ENCODE measurements at regions not wholly inside any gene's neighbourhood (a gene's known extent, or its start where the extent isn't known, plus 50 kb on each side); places are given as distances from the start of the nearest gene placed in this dataset.

DNA sequence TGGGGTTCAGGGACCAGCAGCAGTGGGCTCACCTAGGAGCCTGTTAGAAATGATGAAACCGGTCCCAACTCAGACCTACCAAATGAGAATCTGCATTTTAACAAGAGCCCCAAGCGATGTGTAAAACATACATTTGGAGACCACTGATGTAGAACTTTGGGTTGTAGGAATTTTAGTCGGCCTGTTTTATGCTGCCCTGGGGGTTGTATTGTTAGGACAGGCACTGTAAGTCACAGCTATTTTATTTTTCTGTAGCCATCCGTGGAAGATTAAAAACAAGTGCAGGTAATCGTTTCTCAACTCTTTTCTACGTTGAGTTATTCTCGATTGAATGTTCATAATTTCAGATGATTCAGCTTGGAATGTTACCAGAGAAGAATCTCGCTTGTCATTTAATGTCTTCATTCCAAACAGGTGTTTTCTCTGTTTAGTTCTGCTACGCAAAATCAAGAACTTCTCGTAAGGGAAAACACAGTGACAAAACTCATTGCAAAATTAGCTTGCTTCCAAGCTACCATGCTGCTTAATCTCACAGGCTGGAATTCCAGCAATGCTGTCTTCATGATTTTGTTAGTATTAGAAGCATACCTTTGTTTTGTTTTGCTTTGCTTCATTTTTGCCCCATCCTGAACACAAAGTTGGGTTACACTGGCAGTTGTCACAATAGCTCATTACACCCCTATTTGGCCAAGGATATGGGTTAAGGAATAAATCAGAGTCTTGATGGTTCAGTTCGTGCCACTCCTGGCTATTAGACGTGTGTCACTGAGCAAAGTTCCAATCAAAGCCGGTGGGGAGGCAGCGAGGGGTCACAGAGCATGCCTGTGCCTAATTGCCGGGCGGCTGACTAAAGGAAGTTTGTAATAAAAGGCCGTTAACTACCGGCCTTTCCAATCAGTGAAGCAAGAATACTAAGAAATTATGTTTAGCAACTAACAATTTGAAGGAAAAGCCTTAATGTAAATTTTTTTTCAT lies 676.9 kb downstream of the GATA3 start:
- Histone ChIP-seq H3K36me3 (no peaks in the 10 kb centered on the region), H3K9me3 (no peaks in the 10 kb centered on the region), H3K4me3 (no peak overlapping the region), H3K27me3 (no peaks in the 10 kb centered on the region; the same call in 1 of the 2 replicates)
- DNase-seq, result no peak

DNA sequence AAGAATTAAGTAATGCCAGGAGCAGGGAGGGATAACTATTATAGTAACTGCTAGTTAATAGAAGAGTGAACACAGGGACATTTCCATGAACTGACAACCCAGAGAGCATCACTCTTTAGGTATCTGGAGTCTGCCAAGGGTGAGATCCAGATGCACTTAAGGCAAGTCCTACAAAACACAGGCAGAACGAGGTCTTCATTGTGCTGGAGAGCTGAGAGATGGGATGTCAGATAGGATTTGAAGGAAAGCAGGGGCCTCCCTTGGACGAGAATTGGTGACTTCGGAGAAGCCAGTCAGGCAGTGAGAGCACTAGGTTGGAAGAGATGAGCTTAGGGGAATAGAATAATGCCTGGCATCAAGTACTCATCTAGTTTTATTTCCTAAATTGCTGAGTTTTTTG lies 684.5 kb downstream of the GATA3 start:
- H3K4me3 ChIP-seq, result no peak overlapping the region
- DNase-seq, result no peak
- H3K36me3 ChIP-seq, result no peaks in the 10 kb centered on the region
- H3K9me3 ChIP-seq, result no peaks in the 10 kb centered on the region
- H3K27me3 ChIP-seq, result no peaks in the 10 kb centered on the region; the same call in 1 of the 2 replicates

DNA sequence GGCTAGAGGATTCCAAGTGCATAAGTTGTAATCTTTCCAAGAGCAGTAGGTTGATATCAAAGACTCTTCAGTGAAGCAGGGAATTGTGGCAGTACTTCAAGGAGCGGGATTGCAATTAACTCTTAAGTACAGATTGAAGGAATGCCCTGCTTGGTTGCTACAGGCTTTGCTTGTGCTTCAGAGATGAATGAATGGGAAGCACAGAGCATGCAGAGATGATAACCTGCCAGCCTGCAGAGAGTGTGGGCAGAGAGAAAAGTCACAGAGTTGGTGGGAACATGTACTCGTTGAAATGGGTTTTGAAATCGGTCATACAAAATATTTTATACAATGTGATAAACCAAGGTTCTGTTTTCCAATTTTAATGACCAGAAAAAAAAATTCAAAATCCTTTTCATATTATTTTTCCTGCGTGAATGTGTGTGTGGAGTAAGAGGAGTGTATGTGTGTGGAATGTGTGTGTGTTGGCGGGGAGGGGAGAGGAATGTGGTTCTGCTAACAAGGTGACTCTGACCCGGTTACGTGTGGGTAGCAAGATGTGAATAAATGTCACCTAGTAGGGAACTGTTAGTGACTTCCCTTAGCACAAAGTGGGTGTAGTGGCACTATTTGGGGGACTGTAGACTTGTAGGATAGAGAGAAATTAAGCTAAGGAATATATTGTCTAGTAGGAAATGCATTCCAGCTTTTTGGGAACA lies 697.8 kb downstream of the GATA3 start:
- Histone ChIP-seq H3K27me3 (no peaks in the 10 kb centered on the region), H3K9me3 (no peaks in the 10 kb centered on the region), H3K4me3 (no peak overlapping the region), H3K36me3 (no peaks in the 10 kb centered on the region)
- no peak for DNase-seq

DNA sequence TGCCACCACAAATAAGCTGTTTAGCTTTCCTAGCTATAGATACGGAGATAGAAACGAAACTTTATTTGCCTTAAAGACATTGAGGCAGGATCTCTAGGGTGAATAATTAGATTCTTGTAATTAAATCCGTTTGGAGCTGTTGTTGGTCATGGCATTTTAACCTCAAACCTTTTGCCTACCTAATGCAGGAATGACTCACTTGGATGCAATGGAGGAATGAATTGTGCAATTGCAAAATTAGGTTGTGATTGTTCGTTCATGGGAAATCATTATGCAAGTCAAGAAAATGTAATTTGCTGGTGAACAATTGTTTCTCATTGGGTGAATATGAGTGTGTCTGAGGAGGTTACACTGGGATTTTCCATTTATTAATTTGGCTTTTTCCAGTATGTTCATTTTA lies 703.5 kb downstream of the GATA3 start:
- no peak overlapping the region for H3K4me3 ChIP-seq
- no peaks in the 10 kb centered on the region; the same call in 1 of the 2 replicates for H3K27me3 ChIP-seq
- DNase-seq, result no peak
- no peaks in the 10 kb centered on the region for H3K36me3 ChIP-seq
- H3K9me3 ChIP-seq, result no peaks in the 10 kb centered on the region

DNA sequence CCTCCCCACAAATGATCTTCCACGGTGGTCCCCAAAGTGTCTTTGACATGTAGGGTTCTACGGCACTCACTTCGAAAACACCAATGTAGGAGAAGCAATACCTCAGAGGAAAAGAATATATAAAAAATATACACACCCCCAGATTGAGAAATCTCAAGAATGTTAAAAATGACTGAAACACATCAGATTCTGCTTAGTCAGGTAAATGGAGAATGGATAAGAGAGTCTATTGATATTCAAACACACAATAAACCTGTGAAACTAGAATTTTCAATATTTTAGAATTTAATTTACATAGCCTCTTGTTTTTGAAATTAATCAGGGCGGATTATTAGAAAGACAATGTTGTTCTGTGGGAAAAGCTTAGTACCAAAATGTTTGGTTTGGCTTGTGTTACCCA lies 712.4 kb downstream of the GATA3 start:
- Histone ChIP-seq H3K27me3 (no peaks in the 10 kb centered on the region), H3K36me3 (no peaks in the 10 kb centered on the region), H3K4me3 (no peak overlapping the region), H3K9me3 (no peaks in the 10 kb centered on the region)
- no peak for DNase-seq

DNA sequence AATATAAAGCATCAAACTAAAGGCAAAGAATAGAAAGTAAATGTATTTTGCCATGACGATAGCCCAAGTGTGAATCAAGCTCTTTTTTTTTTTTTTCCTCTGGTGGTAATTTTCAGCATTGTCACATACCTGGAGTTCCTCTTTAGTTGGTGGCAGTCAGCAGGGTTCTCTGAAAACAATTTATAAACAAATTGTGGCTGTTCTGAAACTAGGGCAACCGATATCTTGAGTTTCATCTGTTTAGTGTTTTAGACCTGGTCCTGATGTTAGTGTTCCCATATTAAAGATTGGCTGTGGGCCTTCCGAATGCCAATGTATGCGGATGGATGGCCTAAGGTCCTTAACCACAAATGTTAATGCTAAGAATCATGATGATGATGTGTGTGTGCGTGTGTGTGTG lies 713.1 kb downstream of the GATA3 start:
- Histone ChIP-seq H3K27me3 (no peaks in the 10 kb centered on the region), H3K4me3 (no peak overlapping the region), H3K36me3 (no peaks in the 10 kb centered on the region), H3K9me3 (no peaks in the 10 kb centered on the region)
- no peak for DNase-seq

DNA sequence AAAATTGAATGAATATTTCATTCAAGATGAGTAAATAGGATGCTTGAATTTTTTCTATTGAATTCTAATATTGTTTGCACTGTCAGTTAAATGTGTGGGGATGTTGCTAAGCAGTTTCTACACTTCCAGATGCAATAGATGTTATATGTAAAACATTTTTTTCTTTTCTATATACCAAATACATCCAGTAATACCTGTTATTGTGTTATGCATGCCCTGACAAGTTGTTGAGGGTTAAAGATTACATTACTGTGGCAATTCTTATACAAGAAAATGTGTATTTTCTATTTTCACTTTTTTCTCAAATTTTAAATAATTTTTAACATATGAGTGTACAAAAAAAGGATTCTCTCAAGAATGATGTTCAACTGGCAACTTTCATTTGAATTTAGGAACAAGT lies 713.9 kb downstream of the GATA3 start:
- Histone ChIP-seq H3K9me3 (no peaks in the 10 kb centered on the region), H3K36me3 (no peaks in the 10 kb centered on the region), H3K4me3 (no peak overlapping the region), H3K27me3 (no peaks in the 10 kb centered on the region)
- no peak for DNase-seq

DNA sequence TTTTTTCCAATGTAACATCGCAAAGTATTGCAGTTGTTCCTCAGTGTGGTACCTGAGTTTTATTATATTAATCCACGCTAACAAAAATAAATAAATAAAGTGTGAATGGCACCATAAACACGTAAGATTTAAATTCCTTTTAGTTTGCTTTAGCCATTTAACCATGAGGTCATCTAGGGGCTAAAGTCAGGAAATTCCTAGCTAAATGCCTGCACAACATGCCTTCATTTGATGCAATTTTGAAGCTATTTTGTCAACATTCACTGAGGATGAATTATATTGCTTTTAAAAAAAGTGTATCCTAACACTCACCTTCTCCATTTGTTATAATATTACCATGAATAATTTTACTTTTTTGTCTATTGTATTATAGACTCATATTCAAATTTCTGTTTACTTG lies 714.4 kb downstream of the GATA3 start:
- no peaks in the 10 kb centered on the region for H3K27me3 ChIP-seq
- H3K9me3 ChIP-seq, result no peaks in the 10 kb centered on the region
- no peaks in the 10 kb centered on the region for H3K36me3 ChIP-seq
- H3K4me3 ChIP-seq, result no peak overlapping the region
- DNase-seq, result no peak

DNA sequence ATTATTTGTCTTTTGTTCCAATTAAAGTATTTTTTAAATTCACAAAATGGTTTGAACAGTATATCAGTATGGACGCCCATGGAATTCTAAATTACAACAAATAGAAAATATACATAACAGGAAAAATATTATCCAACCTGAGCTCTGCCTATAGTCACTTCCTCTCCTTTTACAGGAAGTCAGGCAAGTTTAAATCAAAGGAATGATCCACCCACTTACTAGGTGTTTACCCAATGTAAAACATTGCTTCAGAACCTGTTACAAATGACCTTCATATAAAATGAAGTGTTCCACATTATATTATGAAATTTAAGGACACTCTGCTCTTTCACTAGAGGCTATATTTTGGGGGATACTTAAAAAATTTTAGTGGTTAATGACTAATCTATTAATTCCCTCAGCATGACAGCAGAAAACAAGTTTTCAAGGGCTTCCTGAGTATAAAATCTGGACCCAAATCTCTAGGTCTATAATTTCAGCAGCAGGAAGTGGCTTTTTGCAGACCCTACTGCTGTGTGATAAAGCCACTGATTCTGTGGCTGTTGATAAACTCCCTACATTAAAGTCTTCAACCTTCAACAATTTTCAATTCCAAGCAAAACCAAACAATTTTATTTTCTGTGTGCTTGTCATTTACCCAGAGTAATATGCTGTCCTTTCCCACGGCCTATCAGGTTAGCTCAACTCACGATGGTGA lies 722.6 kb downstream of the GATA3 start:
- Histone ChIP-seq H3K9me3 (no peaks in the 10 kb centered on the region), H3K36me3 (no peaks in the 10 kb centered on the region), H3K27me3 (no peaks in the 10 kb centered on the region), H3K4me3 (no peak overlapping the region)
- DNase-seq, result no peak

DNA sequence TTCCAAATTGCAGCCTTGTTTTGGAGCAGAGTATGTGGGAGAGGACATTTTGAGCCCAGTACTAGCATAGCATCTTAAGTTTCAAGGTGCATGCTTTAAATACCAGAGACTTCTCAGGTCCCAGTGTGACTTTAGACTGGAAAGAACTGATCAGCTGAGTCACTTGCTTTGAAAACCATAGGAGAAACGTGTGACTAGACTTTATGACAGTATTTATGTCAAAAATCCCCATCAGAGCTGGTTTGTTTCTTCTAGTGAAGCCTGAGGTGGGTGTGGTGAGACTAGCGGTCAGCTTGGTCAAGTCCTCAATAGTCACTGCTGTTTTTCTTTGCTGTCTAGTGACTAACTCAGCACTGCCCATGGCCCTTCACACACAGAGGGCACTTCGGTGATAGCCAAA lies 724.2 kb downstream of the GATA3 start:
- H3K27me3 ChIP-seq, result no peaks in the 10 kb centered on the region
- no peak for DNase-seq
- H3K9me3 ChIP-seq, result no peaks in the 10 kb centered on the region
- no peaks in the 10 kb centered on the region for H3K36me3 ChIP-seq
- no peak overlapping the region for H3K4me3 ChIP-seq

DNA sequence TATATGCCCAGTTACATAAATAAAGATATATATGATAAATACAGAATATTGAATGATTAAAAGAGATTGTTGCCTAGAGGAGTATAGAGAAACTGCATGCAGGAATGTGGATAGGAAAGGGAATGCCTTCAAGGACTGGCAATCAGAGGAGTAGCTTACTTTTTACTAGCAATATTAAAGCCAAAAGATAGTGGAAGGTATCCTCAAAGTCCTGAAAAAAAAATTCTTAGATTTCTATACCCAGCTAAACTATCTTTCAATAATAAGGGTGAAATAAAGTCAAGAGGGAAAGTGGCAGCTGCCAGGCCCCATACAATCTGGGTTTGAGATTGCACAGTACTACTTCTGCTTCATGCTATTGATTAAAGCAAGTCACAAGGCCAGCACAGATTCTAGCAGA lies 733.2 kb downstream of the GATA3 start:
- Histone ChIP-seq H3K36me3 (no peaks in the 10 kb centered on the region), H3K9me3 (peaks cover 17% of the 10 kb centered on the region), H3K27me3 (no peaks in the 10 kb centered on the region), H3K4me3 (no peak overlapping the region)
- no peak for DNase-seq

DNA sequence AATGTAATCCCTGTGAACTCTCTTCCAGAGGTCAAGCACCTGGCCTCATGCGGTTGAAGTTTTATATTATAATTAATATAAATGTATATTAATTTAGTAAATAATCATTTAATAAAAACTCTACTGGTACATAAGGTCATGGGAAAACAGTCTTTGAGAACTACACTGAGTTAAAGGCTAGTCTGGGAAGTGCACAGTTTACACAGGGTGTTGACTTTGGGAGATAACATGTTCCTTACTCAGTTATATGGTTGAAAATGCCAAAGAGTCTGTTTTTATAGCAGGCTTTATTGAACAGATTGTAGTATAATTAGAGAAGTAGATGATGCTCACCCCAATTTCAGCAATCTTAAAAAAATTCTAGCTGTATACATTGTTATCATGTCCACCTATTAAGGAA lies 735.9 kb downstream of the GATA3 start:
- Histone ChIP-seq H3K9me3 (peaks cover 17% of the 10 kb centered on the region), H3K27me3 (no peaks in the 10 kb centered on the region), H3K4me3 (no peak overlapping the region), H3K36me3 (no peaks in the 10 kb centered on the region)
- DNase-seq, result no peak

DNA sequence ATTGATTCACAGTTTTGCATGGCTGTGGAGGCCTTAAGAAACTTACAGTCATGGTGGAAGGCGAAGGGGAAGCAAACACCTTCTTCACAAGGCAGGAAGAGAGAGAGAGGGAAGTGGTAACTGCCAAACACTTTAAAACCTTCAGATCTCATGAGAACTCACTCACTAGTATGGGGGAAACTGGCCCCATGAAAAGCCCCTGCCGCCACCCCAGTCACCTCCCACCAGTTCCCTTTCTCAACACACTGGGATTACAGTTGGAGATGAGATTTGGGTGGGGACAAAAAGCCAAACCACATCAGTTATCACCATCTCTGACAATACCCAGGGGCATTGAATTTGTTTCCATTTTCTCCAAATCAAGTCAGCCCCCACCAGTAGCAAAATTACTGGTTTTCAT lies 740.4 kb downstream of the GATA3 start:
- no peak for DNase-seq
- Histone ChIP-seq H3K27me3 (no peaks in the 10 kb centered on the region), H3K4me3 (no peak overlapping the region), H3K9me3 (no peaks in the 10 kb centered on the region), H3K36me3 (no peaks in the 10 kb centered on the region)

DNA sequence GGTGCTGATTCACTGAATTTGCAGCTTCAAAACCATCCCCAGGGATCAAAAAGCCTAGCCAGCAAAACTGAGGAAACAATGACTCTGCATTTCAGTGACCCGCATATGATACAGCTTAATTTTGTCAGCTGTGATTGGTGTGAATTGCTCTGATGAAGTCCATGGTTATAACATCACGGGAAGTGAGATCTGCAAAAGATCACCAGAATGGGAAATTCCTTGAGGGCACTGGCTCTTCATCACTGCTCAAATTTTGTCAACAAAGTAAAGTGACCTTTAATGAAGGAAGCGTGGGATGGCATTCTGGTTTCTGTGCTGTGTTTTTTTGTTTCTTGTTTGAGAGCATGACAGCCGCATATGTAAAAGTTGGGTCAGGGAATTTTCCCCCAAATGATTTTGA lies 745.9 kb downstream of the GATA3 start:
- no peak overlapping the region for H3K4me3 ChIP-seq
- no peaks in the 10 kb centered on the region for H3K36me3 ChIP-seq
- DNase-seq, result no peak
- H3K9me3 ChIP-seq, result no peaks in the 10 kb centered on the region
- H3K27me3 ChIP-seq, result no peaks in the 10 kb centered on the region

DNA sequence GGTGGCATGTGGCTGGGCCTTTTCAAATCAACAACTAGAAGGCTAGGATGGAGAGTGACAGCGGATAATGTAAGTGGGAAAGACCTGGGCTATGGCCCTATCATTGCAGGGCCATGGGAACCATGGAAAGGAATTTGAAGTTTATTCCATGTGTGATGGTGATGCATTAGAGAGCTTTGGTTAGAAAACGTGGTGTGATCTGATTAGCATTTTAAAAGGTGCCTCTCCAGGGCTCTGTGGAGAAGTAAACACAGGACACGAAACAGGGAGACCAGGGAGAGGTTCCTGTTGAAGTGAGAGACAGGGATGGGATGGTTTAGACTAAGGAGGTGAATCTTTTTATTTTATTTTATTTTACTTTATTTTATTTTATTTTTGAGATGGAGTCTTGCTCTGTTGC lies 749.5 kb downstream of the GATA3 start:
- Histone ChIP-seq H3K36me3 (no peaks in the 10 kb centered on the region), H3K27me3 (no peaks in the 10 kb centered on the region), H3K4me3 (no peak overlapping the region), H3K9me3 (no peaks in the 10 kb centered on the region)
- no peak for DNase-seq

DNA sequence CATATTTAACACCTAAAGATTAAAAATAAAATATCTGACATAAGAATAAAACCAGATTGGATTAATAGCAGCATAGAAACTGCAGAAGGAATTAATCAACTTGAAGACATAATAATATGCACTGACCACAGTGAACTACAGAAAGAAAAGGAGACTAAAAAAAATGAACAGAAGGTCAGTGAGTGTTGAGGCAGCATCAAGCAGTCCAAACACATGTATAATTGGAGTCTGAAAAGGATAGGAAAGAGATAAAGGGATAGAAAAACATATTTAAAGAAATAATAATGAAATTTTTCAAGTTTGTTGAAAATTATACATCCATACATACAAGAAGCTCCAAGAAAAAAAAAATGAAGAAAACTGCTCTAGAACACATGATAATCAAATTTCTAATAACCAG lies 756.2 kb downstream of the GATA3 start:
- Histone ChIP-seq H3K27me3 (no peaks in the 10 kb centered on the region), H3K36me3 (no peaks in the 10 kb centered on the region), H3K4me3 (no peak overlapping the region), H3K9me3 (no peaks in the 10 kb centered on the region)
- no peak for DNase-seq

DNA sequence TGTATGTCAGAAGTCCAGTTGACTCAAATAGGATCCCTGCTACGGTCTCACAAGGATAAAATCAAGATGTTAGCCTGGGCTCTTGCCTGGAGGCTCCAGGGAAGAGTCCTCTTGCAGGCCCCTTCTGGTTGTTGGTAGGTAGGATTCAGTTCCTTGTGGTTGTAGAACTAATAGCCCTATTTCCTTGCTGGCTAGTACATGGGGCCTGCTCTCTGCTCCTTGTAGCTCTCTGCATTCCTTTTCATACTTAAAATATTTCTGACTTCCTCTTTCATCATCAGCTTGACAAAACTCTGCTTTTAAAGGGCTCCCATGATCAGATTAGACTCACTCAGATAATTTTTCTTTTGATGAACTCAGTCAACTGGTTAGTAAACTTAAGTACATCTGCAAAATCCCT lies 756.7 kb downstream of the GATA3 start:
- DNase-seq, result no peak
- H3K4me3 ChIP-seq, result no peak overlapping the region
- no peaks in the 10 kb centered on the region for H3K9me3 ChIP-seq
- no peaks in the 10 kb centered on the region for H3K36me3 ChIP-seq
- H3K27me3 ChIP-seq, result no peaks in the 10 kb centered on the region
